Brain microvascular endothelial cell (primary cell): ENCODE measurements at regions not wholly inside any gene's neighbourhood (a gene's known extent, or its start where the extent isn't known, plus 50 kb on each side); places are given as distances from the start of the nearest gene placed in this dataset.

Experiments used
- DNase-seq: peaks from one replicate; pipeline ENCODE4 v3.0.0-alpha.2; 2020
- H3K27ac ChIP-seq: fragments of 250-450 bp; sonication (Bioruptor Pico); 2 replicates; pipeline ENCODE4 v1.5.1; 2020; ENCODE audit warnings: mild to moderate bottlenecking, moderate library complexity
- H3K27me3 ChIP-seq: fragments of 250-450 bp; sonication (Bioruptor Pico); replicated peaks from 2 replicates; pipeline ENCODE4 v1.5.1; 2020; ENCODE audit warnings: mild to moderate bottlenecking
- H3K36me3 ChIP-seq: fragments of 250-450 bp; sonication (Bioruptor Pico); replicated peaks from 2 replicates; pipeline ENCODE4 v1.5.1; 2020; ENCODE audit warnings: mild to moderate bottlenecking
- H3K4me3 ChIP-seq: 2 replicates; pipeline ENCODE4 v1.5.1; 2011; ENCODE audit warnings: low read depth, mild to moderate bottlenecking, control low read depth, low read length, moderate library complexity
- in situ Hi-C: cut with HindIII; loops from 2 replicates; pipeline ENCODE4 v1.10.0; 2017; ENCODE audit warnings: low sequenced_read_pairs, low pct_ligation_motif_present
- TF ChIP-seq, protein P1 (sequence below): IDR thresholded peaks from 2 replicates; pipeline ENCODE4 v1.5.1; 2011; ENCODE audit warnings: low read depth, mild to moderate bottlenecking, moderate library complexity, low read length, control low read depth, inconsistent platforms; ENCODE audit errors: missing control alignments

DNA sequence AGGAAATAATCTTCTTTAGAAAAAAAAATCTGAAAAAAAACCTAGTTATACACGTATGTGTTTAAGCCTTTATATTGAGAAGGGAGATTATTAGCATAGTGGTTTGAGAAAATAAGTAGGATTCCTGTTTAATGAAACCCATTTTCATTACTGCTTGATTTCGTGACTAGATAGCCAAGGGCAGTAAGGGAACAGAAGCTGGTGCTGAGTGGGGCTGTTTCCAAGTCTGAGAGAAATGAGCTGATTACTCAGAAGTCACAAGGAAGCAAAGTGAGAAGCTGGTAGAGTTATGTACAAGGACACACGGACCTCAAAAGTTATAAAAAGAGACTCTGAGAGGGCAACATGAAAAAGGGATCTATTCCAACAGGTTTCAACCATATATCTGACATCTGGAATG is 256.5 kb downstream of the TTLL7 start:
- Histone ChIP-seq H3K27ac (no peak overlapping the region), H3K36me3 (no peaks in the 10 kb centered on the region), H3K27me3 (no peaks in the 10 kb centered on the region), H3K4me3 (no peak overlapping the region)
- DNase-seq = no peak
- TF ChIP-seq, protein P1, sequence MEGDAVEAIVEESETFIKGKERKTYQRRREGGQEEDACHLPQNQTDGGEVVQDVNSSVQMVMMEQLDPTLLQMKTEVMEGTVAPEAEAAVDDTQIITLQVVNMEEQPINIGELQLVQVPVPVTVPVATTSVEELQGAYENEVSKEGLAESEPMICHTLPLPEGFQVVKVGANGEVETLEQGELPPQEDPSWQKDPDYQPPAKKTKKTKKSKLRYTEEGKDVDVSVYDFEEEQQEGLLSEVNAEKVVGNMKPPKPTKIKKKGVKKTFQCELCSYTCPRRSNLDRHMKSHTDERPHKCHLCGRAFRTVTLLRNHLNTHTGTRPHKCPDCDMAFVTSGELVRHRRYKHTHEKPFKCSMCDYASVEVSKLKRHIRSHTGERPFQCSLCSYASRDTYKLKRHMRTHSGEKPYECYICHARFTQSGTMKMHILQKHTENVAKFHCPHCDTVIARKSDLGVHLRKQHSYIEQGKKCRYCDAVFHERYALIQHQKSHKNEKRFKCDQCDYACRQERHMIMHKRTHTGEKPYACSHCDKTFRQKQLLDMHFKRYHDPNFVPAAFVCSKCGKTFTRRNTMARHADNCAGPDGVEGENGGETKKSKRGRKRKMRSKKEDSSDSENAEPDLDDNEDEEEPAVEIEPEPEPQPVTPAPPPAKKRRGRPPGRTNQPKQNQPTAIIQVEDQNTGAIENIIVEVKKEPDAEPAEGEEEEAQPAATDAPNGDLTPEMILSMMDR = no peak
- in situ Hi-C loops = no loop called here

DNA sequence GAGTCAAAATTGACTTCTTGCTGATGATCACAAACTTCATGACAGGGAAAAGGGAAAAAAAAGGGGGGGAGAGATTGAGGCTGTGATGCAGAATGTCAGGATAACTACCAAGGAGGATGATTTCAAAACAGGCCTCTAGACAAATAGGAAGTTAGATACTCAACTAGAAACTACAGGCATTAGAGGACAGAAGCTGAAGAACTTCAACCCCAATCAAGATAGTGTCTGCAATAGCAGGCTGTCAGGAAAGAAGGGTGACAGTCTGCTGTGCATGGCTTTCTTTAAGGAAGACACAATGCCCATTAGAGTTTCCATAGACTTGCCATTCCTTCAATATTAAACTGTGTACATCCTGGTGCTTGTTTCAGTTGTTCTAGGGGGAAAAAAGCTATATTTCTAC is 257.2 kb downstream of the TTLL7 start:
- TF ChIP-seq, protein P1 = no peak
- Histone ChIP-seq H3K27ac (no peak overlapping the region), H3K36me3 (no peaks in the 10 kb centered on the region), H3K27me3 (no peaks in the 10 kb centered on the region), H3K4me3 (no peak overlapping the region)
- in situ Hi-C loops = no loop called here
- no peak for DNase-seq

DNA sequence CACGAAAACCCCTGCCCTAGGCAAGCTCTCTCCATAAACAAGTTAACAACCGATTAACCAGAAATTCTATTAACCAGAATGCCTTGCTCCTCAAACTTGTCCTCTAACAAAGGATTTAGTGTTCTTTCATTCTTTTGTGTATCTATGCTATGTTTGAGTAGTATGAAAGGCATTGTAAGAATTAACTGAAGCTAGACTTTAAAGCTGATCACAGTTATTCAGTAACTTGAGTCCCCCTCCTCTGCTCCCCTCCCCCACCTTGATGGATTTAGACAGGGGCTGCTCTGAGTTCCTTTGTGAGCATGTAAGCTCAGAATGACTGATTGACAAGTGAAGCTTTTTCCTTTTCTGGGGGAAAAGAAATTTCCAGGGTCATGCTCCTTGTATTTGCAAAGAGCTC is 257.6 kb downstream of the TTLL7 start:
- TF ChIP-seq, protein P1 = no peak
- no peaks in the 10 kb centered on the region for H3K36me3 ChIP-seq
- no peak for DNase-seq
- H3K27ac ChIP-seq = no peak overlapping the region
- no peaks in the 10 kb centered on the region for H3K27me3 ChIP-seq
- no peak overlapping the region for H3K4me3 ChIP-seq
- in situ Hi-C loops = no loop called here

GRCh38 chr1:83735526-83735925 is 263.4 kb downstream of the TTLL7 start:
- Histone ChIP-seq H3K36me3 (no peaks in the 10 kb centered on the region), H3K27me3 (no peaks in the 10 kb centered on the region), H3K4me3 (no peak overlapping the region), H3K27ac (no peak overlapping the region)
- no peak for DNase-seq
- TF ChIP-seq, protein P1 = no peak
- in situ Hi-C loops = no loop called here

- no peak for DNase-seq
- TF ChIP-seq, protein P1 = no peak
- no peaks in the 10 kb centered on the region for H3K27me3 ChIP-seq
- H3K4me3 ChIP-seq = no peak overlapping the region
- in situ Hi-C loops = no loop called here
- no peaks in the 10 kb centered on the region for H3K36me3 ChIP-seq
- H3K27ac ChIP-seq = no peak overlapping the region
Observed at GRCh38 chr1:83734420-83734819, 264.5 kb downstream of the TTLL7 start.

DNA sequence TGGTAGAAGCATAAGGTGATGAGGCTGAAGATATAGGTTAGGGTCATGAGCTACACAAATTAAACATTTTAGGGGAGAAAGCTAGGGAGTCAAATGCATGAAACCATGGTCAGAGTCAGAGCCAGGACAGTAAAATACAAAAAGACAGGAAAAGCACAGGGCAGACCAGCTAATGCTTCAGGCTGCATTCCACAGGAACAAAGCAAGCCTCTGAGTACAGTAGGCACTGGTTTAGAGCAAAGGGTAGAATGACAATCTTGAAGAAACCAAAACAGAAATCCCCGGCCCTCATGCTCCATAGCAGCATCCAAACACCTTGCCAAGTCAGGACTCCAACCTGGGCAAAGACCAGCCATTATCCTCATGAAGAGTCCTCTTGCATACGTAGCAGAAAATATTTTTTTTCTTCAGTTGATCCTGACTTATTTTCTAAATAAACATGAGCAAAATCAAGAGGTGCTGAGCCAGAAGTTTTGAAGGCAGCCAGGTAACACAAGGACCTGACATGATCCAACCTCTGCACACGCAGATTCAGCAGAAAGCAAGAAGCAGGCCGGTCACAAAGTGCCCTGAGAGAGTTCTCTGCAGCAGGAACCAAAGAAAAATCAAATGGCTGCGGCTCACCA is 273.1 kb downstream of the TTLL7 start:
- DNase-seq = no peak
- Histone ChIP-seq H3K4me3 (no peak overlapping the region), H3K36me3 (no peaks in the 10 kb centered on the region), H3K27me3 (no peaks in the 10 kb centered on the region), H3K27ac (no peak overlapping the region)
- in situ Hi-C loops = no loop called here
- TF ChIP-seq, protein P1 = no peak
